ENCODE measurements at regions not wholly inside any gene's neighbourhood (a gene's known extent, or its start where the extent isn't known, plus 50 kb on each side); places are given as distances from the start of the nearest gene placed in this dataset.

- TF ChIP-seq CTCF (IDR thresholded peaks at IDR 0.05) (no peak), POLR2A (IDR thresholded peaks at IDR 0.05) (no peak), POLR2AphosphoS5 (IDR thresholded peaks at IDR 0.05; ENCODE audit: insufficient read depth in 1 of 2, low read depth in 1 of 2) (no peak)
Observed at GRCh38 chr3:147744967-147745366, 335.8 kb downstream of the ZIC1 start.
